ENCODE measurements at regions not wholly inside any gene's neighbourhood (a gene's known extent, or its start where the extent isn't known, plus 50 kb on each side); places are given as distances from the start of the nearest gene placed in this dataset.

GRCh38 chr9:28031521-28032267 lies 458.4 kb upstream of the C9orf72 start (continued):
- TF ChIP-seq, protein P1, sequence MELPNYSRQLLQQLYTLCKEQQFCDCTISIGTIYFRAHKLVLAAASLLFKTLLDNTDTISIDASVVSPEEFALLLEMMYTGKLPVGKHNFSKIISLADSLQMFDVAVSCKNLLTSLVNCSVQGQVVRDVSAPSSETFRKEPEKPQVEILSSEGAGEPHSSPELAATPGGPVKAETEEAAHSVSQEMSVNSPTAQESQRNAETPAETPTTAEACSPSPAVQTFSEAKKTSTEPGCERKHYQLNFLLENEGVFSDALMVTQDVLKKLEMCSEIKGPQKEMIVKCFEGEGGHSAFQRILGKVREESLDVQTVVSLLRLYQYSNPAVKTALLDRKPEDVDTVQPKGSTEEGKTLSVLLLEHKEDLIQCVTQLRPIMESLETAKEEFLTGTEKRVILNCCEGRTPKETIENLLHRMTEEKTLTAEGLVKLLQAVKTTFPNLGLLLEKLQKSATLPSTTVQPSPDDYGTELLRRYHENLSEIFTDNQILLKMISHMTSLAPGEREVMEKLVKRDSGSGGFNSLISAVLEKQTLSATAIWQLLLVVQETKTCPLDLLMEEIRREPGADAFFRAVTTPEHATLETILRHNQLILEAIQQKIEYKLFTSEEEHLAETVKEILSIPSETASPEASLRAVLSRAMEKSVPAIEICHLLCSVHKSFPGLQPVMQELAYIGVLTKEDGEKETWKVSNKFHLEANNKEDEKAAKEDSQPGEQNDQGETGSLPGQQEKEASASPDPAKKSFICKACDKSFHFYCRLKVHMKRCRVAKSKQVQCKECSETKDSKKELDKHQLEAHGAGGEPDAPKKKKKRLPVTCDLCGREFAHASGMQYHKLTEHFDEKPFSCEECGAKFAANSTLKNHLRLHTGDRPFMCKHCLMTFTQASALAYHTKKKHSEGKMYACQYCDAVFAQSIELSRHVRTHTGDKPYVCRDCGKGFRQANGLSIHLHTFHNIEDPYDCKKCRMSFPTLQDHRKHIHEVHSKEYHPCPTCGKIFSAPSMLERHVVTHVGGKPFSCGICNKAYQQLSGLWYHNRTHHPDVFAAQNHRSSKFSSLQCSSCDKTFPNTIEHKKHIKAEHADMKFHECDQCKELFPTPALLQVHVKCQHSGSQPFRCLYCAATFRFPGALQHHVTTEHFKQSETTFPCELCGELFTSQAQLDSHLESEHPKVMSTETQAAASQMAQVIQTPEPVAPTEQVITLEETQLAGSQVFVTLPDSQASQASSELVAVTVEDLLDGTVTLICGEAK (IDR thresholded peaks at IDR 0.05; ENCODE audit: borderline replicate concordance) = no peak
- TF ChIP-seq JUND (IDR thresholded peaks at IDR 0.05; ENCODE audit: low read depth, low read length) (no peak), E2F4 (IDR thresholded peaks at IDR 0.05; ENCODE audit: low read depth, low read length) (no peak), NFXL1 (IDR thresholded peaks at IDR 0.05; ENCODE audit: borderline replicate concordance) (no peak), IKZF1 (conservative IDR thresholded peaks at IDR 0.05) (no peak)
- TF ChIP-seq, protein P2, sequence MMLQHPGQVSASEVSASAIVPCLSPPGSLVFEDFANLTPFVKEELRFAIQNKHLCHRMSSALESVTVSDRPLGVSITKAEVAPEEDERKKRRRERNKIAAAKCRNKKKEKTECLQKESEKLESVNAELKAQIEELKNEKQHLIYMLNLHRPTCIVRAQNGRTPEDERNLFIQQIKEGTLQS (IDR thresholded peaks at IDR 0.05; ENCODE audit: borderline replicate concordance, extremely low read depth, low read depth, low read length) = no peak

DNA sequence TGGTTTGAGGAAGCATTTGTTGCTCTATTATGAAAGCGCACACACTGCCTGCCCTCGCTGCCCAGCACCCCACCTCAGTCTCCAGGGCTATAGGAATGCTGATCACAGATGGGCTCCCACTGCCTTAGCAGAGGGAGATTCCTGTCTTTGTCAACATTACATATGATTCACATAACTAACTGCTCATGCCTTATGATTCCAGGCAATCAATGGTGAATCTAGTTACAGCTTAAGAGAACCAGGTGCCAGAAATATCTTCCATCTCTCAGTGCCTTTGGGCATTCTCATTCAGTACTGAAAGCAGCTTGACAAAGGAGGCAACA lies 458.9 kb upstream of the C9orf72 start:
- FAIRE-seq = no peak
- no peaks in the 10 kb centered on the region for H3K9me3 ChIP-seq (replicated peaks; ENCODE audit: control insufficient read depth, insufficient read depth, low read length)
- H3K4me3 ChIP-seq = no peak overlapping the region
- CTCF ChIA-PET = no interaction called here
- BruUV-seq (replicated peaks) = no TSS peak
- POLR2A ChIA-PET = no interaction called here
- intact Hi-C loops (cut with micrococcal nuclease; ENCODE audit: unreplicated experiment) = no loop called here
- H3K79me2 ChIP-seq (ENCODE audit: control insufficient read depth, insufficient read depth, low read length) = no peaks in the 10 kb centered on the region
- no peaks in the 10 kb centered on the region for H3K4me1 ChIP-seq (ENCODE audit: control insufficient read depth, insufficient read depth, low read length)
- in situ Hi-C loops (cut with MboI) = no loop called here
- no peak overlapping the region for H3K4me2 ChIP-seq (ENCODE audit: control insufficient read depth, insufficient read depth)
- no peak for DNase-seq (ENCODE audit: low read depth, low spot score)
- no peak overlapping the region for H3K9ac ChIP-seq (ENCODE audit: control insufficient read depth, insufficient read depth, low read length)
- H4K20me1 ChIP-seq (ENCODE audit: control insufficient read depth, insufficient read depth) = no peaks in the 10 kb centered on the region
- H2AFZ ChIP-seq (ENCODE audit: control insufficient read depth, low read depth, low read length) = no peak overlapping the region
- H3K27me3 ChIP-seq (replicated peaks in 1 of 2; ENCODE audit: control insufficient read depth in 2 of 2, insufficient read depth in 2 of 2, low read length in 1 of 2) = no peaks in the 10 kb centered on the region
- no peak overlapping the region for H3K27ac ChIP-seq (ENCODE audit: control insufficient read depth, insufficient read depth)
- H3K36me3 ChIP-seq (ENCODE audit: control insufficient read depth in 2 of 2, insufficient read depth in 2 of 2, low read length in 1 of 2) = no peaks in the 10 kb centered on the region
- no peak for ATAC-seq
- SMC1A ChIA-PET (ENCODE audit: uncharacterized antibody, unreplicated experiment) = no interaction called here
- RAD21 ChIA-PET (ENCODE audit: unreplicated experiment) = no interaction called here
- 27% methylated on average over 2 of the region's 2 CpGs for WGBS (ENCODE audit: insufficient coverage, insufficient replicate concordance, low lambda C conversion rate, missing lambda C conversion rate)
- TF ChIP-seq SUPT20H (IDR thresholded peaks at IDR 0.05; ENCODE audit: borderline replicate concordance, control insufficient read depth, low read depth, low read length) (no peak), EGR1 (IDR thresholded peaks at IDR 0.05; ENCODE audit: borderline replicate concordance in 1 of 2, low read depth in 2 of 2, low read length in 2 of 2) (no peak), PML (IDR thresholded peaks at IDR 0.05; ENCODE audit: low read length) (no peak), HCFC1 (IDR thresholded peaks at IDR 0.05; ENCODE audit: low read length) (no peak), RAD51 (IDR thresholded peaks at IDR 0.05) (no peak), SMAD1 (IDR thresholded peaks at IDR 0.05; ENCODE audit: low read depth, partially characterized antibody) (no peak), TCF7 (IDR thresholded peaks at IDR 0.05; ENCODE audit: borderline replicate concordance) (no peak), POLR2A (IDR thresholded peaks at IDR 0.05; ENCODE audit: low read depth, low read length) (no peak)
- TF ChIP-seq, protein P3, sequence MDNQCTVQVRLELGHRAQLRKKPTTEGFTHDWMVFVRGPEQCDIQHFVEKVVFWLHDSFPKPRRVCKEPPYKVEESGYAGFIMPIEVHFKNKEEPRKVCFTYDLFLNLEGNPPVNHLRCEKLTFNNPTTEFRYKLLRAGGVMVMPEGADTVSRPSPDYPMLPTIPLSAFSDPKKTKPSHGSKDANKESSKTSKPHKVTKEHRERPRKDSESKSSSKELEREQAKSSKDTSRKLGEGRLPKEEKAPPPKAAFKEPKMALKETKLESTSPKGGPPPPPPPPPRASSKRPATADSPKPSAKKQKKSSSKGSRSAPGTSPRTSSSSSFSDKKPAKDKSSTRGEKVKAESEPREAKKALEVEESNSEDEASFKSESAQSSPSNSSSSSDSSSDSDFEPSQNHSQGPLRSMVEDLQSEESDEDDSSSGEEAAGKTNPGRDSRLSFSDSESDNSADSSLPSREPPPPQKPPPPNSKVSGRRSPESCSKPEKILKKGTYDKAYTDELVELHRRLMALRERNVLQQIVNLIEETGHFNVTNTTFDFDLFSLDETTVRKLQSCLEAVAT (IDR thresholded peaks at IDR 0.05) = no peak
